HG02943 (cell line): ENCODE measurements at regions not wholly inside any gene's neighbourhood (a gene's known extent, or its start where the extent isn't known, plus 50 kb on each side); places are given as distances from the start of the nearest gene placed in this dataset.
A peak's percentile ranks its signal among the peaks of the same experiment; 100 is the strongest.
"Not testable (repeated sequence)": the region's sequence is repeated elsewhere in the genome, so short reads cannot be mapped to it uniquely, and the experiment has no call there.

Source experiments
- ATAC-seq: cut with Tn5 transposase; IDR thresholded peaks from one replicate; pipeline ENCODE4 v1.9.1; 2021; ENCODE audit warnings: mild to moderate bottlenecking, low read depth, moderate library complexity; ENCODE audit not compliant: unreplicated experiment

DNA sequence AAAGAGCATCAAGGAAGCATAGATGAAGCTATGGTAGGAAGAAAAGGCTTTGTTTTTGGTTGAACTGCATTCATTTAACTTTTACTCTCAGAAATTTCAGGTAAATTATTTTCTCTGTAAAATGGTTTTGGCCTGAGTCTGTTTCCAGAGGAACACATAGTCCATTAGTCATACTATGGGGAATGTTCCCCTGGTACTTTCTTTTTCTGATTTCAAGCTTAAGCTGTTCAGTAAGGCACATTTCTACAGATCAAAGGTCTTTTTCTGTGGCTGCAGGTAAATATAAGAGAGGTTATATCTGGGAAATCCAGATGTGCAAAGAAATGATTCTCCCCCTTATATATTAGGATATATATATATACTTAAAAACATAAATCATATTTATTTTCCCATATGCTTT, 1744.4 kb upstream of the ADGRL3 start:
- ATAC-seq = no peak

DNA sequence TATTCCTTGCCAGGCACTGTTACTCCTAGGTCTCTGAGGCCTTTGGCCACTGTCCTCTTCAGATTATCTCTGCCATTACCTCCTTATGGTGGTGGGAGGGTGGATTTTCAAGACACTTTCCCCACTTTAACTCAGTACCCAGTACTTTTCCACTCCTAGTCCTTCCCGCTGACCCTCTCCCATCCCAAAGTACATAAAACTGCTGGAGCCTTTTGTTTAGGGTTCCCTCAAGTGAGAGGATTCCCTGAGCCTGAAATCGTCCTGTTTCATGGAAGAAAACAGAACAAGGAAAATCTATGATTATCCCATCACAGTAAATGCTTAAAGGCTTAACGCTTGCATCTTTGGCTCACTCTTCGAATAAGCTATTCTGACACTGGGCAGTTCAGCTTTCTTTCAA, 1742.5 kb upstream of the ADGRL3 start:
- ATAC-seq = no peak

DNA sequence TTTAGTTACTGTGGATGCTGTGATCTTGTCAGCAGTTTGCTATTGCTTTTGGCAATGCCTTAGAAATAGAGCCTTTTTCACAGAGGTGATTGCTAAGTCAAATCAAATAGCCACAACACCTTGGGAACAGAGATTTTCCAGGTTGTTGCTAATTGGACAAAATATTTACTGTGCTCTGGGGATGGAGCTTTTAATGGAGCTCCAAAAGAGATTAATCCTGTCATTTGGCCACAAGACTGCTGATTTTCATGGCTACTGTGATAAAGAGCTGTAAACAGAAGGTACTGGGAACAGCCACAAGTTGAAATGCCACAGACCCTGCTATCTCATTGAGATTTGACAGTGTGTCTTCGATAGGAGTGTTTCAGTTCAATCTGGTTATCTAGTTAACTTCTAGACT, 1715.2 kb upstream of the ADGRL3 start:
- ATAC-seq = no peak

DNA sequence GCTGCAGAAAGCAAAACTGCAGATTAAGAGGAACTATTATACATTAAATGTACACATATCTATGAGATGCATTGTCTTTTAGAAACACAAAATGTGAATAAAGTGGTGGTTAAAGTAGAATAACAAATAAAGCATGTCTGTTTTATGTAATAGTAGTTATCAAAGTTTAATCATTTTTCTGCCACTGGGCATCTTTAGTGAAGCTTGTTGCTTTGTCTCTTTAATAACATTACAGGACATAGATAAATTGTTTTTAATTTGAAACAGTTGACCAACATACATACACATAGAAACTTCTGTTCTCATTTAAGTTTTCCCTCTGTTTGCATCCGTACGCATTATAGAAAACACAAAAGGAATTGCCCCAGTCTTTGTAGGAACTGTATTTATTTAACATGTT, 1700.0 kb upstream of the ADGRL3 start:
- ATAC-seq = no peak

DNA sequence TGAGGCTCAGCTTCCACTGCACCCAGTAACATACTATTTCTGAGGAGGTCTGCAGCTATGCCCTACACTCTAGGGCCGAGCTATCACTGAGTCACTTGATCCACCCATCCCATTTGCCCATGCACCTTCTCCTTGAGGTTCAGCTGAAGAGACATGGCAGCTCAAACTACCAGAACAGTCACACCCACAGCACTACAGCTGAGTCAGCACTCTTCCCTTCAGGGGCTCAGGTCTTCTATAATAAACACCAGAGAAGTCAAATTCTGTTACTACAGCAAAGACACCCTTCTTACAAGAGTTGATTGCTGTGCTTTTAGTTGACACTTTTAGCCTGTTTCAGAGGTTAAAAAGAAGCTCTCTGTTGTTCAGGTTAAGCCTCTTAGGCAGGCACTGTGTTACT, 1696.4 kb upstream of the ADGRL3 start:
- no peak for ATAC-seq

DNA sequence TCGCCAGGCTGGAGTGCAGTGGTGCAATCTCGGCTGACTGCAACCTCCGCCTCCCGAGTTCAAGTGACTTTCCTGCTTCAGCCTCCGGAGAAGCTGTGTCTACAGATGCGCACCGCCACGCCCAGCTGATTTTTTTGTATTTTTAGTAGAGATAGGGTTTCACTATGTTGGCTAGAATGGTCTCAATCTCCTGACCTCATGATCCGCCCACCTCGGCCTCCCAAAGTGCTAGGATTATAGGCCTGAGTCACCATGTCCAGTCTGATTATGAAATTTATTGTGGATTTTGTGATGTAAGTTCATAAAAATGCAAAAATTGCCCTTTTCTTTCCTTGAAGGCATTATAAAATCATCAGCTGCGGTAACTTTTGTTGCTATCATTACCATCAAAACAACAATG, 1688.3 kb upstream of the ADGRL3 start:
- not testable (repeated sequence) for ATAC-seq

DNA sequence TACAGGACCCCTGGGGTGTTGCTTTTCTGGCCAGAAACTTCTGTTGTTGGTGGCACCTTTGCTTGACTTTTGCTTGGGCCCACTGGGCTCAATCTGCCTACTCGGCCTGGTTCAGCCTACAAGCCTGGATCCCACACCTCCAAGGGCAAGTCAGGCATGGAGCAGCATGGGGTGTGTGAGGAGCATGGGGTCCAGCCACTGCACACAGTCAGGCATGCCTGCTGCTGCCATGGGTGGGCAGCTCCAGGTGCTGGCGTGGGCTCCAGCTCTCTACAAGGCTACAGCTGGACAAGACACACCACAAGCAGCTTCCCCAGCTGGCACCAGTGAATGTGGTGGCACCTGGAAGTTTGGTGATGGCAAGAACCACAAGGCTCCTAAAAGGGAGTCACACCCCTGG, 1683.1 kb upstream of the ADGRL3 start:
- ATAC-seq = no peak

DNA sequence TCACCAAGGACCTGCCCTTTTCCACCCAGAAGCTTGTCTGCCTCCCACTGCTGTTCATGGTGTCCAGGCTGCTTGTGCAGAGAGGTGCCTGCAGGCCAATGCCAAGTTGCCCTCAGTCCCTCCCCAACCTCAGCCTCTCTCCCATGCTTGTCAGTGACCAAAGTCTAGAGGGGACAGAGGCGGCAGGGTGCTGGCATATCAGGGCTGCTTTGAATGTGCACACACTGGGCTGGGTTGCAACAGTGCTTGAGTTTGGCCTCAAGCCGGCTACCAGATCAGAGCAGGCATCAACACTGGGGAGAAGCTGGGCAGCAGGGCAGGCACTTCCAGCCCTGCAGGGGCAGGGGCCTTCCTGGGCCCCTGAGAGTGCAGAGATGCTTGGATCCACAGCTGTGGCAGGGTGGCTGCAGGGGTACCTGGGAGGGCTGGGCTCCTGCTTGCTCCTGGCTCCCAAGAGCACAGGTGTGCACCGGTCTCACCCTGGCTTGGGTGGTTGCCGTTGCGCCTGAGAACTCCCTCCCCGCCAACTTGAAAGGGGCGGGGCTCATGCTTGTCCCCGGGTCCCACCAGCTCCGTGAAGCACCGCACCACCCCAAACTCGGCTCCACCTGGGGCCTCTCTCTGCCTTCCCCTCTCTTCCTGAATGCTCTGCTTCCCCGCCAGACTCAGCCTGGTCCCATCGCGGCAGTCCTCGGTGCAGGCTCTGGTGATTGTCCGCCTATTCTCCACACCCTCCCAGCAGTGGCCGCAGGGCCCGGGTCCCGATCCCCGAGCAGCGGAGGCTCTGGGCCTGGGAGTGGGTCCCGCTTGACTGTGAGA, 1681.9 kb upstream of the ADGRL3 start:
- ATAC-seq = no peak

DNA sequence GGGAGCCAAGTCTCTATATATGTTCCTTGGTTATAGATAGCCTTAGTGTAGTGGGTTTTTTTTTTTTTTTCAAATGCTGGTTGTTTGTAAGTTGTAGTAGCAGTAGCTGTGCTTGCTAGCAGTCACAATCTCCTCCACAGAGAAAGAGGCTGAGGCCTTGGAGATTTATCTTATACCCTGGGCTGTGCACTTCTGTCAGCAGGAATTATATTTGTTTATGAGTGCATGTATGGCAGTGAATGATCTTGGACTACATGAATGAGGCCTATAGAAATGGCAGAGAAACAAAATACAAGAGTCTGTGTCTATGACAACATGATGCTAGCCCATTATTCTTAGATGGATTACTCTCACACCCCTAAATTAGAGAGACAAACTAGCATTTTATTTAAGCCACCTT, 1674.2 kb upstream of the ADGRL3 start:
- no peak for ATAC-seq

DNA sequence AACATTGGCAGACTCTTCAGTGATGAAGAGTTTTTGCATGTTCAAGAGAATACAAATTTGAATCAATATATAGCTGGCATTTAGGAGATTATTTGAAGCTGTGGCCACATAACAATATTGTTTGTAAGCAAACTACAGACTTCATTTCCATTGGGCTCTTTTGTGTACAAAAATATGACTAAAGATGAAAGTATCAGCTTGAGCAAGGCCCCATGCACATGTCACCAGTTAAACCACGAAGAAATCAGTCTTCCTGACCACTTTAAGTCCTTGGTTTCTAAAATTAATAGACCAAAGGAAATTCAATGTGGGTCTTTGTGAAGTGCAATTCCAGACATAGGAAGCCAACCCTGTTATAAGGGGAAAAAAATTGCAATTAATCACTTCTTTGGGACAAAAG, 1664.6 kb upstream of the ADGRL3 start:
- ATAC-seq = no peak

DNA sequence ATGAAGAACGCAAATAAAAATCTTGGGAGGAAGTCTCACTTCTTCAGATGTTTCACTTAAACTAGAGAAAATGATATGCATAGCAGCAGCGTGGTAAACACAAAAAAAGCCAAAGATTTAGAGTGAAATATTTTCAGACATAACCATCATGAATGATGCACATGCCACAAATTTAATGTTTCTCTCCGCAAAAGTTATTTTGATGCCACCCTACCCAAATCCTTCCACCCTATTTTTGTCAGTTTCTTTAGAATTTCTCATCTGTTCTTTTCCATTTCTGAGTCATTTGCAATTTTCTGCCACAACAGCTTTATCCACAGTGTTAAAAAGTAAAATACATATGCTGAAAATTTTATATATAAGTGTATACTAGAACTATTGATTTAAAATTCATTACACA, 1663.7 kb upstream of the ADGRL3 start:
- ATAC-seq = no peak

DNA sequence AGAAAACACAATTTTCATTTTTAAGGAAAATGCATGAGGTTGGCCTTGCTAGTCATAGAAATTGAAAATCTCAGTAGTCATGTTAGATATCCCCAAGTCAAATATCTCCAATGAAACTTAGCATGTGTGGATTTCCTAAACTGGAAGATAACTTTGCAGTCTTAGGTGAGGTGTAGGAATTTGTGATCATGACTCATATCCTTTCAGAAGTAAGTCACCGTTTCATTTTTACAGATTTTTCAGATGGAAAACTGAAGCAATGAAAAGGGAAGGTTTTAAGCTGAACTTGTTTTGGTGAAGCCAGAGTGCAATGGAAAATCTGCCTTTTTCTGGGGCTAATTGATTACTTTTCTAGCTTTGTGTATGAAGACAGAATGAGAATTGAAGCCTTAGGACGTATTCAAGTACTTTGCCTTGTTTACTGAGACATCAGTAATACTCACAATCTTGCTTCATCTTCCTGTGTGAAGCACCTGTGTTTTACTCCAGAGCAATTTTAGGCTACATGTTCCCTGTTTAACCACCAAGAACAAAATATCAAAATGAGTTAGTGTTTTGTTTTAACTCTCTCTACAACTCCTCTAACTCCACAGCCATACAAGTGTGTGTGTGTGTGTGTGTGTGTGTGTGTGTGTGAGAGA, 1662.8 kb upstream of the ADGRL3 start:
- no peak for ATAC-seq

DNA sequence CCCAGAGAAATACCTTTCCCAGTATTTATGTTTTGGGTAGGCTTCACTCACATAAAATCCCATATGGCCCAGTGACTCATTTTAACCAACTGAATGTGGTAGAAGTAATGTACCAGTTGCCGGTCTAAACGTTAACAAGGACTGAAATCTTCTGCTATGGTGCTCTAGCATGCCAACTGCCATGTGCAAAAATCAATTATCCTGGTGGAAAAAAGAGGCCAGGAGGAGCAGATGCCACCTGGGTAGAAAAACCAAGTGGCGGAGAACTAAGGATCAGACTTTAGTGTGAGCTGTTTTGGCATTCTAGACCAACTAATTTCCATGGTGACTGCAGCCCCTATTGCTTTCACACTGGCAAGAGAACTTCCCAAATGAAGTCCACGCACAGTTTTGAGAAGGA, 1660.7 kb upstream of the ADGRL3 start:
- ATAC-seq = no peak

DNA sequence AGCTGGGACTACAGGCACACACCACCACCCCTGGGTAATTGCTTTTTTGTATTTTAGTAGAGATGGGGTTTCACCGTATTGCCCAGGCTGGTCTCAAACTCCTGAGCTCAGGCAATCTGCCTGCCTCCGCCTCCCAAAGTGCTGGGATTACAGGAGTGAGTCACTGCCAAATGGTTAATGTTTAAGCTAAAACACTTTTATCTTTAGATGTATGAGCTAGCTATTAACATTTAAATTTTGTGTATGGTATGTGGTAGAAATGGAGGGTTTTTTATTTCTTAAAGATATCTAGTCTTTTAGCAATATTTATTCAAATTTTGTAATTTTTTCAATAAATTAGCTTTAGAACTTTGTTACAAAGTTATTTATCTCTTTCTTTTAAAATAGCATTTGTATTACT, 1659.8 kb upstream of the ADGRL3 start:
- no peak for ATAC-seq

DNA sequence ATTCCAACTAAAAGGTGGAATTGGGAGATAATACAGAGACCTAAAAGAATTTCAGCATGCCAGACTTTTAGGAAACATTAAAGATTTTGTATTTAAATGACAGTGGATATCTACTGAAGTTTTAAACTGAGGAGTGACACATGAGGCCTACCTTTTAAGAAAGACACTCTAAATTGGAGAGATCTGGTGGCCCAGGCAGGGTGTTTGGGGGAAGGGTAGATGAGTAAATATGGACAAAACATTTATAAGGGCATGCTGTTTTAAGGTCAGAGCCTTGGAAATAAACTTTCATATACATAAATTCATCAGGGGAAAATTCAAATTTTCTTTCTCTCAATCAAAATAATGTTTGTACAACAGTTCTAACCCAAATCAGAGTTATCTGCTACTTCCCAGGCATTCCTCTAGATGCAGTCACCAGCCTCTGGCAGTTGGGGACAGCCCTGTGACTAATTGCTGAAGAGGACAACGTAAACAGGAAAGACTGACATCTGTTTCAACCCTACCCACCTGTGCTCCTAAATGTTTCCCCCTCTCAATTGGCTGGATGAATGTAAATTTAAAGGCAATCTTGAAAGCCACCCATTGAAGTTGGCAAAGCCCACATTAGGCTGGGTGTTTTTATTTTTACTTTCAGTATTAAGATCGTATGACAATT, 1646.9 kb upstream of the ADGRL3 start:
- peak; percentile 86 for ATAC-seq

DNA sequence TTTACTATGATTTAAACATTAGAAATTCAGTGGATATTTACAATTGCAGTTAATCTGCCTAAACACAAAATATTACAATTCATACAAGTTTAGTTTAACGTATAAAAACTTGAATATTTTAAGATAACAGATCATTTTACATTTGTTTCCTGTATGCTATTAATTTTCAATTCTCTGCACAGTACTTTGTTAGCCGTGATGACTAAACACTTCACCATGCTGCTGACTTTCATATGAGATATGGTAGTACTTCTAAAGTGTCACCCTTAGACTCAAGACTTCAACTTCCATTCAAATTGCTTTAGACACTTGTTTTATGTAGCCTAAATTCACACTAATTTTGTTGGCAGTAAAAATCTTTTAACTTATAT, 1646.4 kb upstream of the ADGRL3 start:
- no peak for ATAC-seq

DNA sequence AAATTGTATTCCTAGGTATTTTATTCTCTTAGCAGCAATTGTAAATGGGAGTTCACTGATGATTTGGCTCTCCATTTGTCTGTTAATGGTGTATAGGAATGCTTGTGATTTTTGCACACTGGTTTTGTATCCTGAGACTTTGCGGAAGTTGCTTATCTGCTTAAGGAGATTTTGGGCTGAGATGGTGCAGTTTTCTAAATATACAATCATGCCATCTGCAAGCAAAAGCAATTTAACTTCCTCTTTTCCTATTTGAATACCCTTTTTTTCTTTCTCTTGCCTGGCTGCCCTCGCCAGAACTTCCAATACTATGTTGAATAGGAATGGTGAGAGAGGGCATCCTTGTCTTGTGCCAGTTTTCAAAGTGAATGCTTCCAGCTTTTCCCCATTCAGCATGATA, 1643.9 kb upstream of the ADGRL3 start:
- not testable (repeated sequence) for ATAC-seq

DNA sequence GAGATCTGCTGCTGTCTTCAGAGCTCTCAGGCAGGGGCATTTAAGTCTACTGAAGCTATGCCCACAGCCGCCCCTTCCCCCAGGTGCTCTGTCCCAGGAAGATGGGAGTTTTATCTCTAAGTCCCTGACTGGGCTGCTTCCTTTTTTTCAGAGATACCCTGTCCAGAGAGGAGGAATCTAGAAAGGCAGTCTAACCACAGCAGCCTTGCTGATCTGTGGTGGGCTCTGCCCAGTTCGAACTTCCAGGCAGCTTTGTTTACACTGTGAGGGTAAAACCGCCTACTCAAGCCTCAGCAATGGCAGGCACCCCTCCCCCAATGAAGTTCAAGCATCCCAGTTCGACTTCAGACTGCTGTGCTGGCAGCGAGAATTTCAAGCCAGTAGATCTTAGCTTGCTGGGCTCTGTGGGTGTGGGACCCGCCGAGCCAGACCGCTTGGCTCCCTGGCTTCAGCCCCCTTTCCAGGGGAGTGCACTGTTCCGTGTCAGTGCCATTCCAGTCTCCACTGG, 1639.9 kb upstream of the ADGRL3 start:
- ATAC-seq = not testable (repeated sequence)

DNA sequence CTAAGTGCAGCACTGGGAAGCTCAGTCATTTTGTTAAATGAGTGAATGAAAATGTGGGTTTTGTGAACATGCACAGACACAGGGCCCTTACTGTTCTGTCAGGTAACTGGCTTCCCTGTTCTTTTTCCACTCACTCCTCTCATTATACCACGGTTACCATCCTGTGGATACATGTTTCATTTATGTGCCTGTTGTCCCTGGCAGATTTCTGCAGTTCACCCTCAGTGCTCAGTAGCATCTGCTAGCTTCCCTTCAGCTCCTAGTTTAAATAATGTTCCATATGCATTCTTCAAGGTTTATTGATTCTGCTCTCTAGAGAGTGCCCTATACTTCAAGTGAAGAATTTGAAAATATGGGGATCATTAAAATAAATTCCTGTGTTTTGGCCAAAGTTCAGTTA, 1634.3 kb upstream of the ADGRL3 start:
- no peak for ATAC-seq

DNA sequence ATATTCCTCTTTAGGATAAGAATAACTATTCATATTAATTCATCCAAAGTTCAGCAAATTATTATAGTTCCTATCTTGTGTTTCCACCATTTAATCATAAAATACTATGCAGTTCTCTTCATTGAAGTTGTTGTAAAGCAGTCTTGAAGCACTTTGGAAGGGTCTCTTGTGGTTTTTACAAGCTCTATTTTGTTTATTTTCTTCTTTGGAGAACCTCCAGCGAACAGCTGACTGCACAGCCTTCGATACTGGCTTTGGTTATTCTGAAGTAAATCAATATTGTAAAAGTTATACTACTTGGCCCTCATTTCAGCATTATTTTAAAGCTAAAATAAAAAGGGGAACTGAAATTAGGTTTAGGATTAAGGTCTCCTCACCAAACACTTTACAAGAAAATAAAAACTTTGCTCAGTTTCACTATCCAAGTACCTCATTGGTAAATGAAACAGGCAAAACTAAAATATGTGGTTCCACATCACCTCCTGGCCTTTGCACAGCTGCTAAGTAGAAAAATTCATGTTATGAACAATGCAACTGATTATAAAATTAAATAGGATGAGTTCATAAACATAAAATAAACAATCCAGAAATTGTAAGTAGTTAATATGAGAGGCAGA, 1629.2 kb upstream of the ADGRL3 start:
- ATAC-seq = peak; percentile 68

DNA sequence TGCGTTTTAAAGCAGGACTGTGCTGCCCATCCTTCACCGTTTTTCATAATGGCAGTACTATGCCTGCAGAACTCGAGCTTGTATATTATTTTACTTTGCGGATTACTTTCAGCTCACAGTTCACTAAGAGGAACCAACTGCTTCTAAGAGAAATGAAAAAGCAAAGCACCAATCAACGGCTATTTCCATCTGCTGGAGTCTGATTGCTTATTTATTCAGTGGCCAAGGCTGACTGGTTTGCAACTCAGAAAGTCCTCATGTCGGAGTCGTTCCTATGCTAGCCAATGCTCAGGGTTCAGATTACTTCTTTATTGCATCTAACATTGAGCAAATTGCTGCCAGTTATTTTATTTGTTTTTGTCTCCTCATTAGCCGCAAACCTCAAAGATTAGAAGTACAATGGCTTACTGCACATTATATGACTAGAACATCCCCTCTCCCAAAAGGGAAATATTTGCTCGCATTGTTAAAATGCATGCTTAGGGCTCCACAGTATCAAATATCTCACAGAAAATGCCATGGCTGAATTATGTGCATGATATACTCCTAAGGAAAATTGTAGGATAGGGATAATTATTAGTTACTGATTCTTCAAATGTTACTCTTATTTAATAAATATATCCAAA, 1628.2 kb upstream of the ADGRL3 start:
- no peak for ATAC-seq
